HEK293T (cell line): ENCODE measurements at regions not wholly inside any gene's neighbourhood (a gene's known extent, or its start where the extent isn't known, plus 50 kb on each side); places are given as distances from the start of the nearest gene placed in this dataset.

Source experiments
- CTBP1 ChIP-seq: fragments of 450-650 bp; IDR thresholded peaks from 2 replicates; pipeline ENCODE4 v1.6.1; 2016; ENCODE audit warnings: borderline replicate concordance
- FOXK2 ChIP-seq: fragments of 450-650 bp; IDR thresholded peaks from 2 replicates; pipeline ENCODE4 v1.6.1; 2016; ENCODE audit warnings: mild to moderate bottlenecking
- FOXM1 ChIP-seq: fragments of 450-650 bp; IDR thresholded peaks from 2 replicates; pipeline ENCODE4 v1.6.1; 2017; ENCODE audit warnings: mild to moderate bottlenecking, borderline replicate concordance
- TARDBP ChIP-seq: fragments of 450-650 bp; IDR thresholded peaks from 2 replicates; pipeline ENCODE4 v1.6.1; 2016

DNA sequence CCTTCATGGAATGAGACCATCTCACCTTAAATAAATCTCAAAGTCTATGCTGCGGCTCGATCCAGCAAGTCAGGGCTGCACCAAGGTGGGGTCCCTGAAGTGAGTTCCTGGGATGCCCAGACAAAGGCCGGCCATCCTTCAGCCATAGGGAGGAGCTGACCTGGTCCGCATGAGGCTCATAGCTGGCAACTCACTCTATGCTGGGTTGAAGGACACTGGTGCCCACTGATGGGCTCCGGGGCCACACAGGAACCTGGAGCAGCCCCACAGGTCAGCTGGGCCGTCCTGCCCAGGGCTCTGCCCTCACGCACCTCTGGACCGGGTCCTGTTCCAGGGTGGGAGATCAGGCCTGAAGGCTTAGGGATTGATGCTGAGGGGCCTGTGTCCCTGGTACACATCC, 1339.3 kb downstream of the TBC1D22A start:
- TF ChIP-seq CTBP1: no peak
- TF ChIP-seq FOXK2: no peak
- TF ChIP-seq TARDBP: no peak
- TF ChIP-seq FOXM1: no peak
